NCI-H2227 (cell line): ENCODE measurements at regions not wholly inside any gene's neighbourhood (a gene's known extent, or its start where the extent isn't known, plus 50 kb on each side); places are given as distances from the start of the nearest gene placed in this dataset.
"Not testable (repeated sequence)": the region's sequence is repeated elsewhere in the genome, so short reads cannot be mapped to it uniquely, and the experiment has no call there.

ENCODE experiments used
- DNase-seq: peaks from one replicate; lab custom pipeline; 2025; ENCODE audit not compliant: unreplicated experiment; lab: John Stamatoyannopoulos, UW

GRCh38 chr16:75919664-75920063 lies 193.4 kb upstream of the CPHXL start:
- no peak for DNase-seq

GRCh38 chr16:75921281-75921680 lies 195.0 kb upstream of the CPHXL start:
- DNase-seq: no peak

GRCh38 chr16:75922250-75922649 lies 196.0 kb upstream of the CPHXL start:
- no peak for DNase-seq

- DNase-seq: no peak
These were observed 198.1 kb upstream of the CPHXL start for GRCh38 chr16:75924397-75924796.

- DNase-seq: no peak
These were observed 201.5 kb upstream of the CPHXL start for GRCh38 chr16:75927810-75928209.

GRCh38 chr16:75928295-75928694 lies 202.0 kb upstream of the CPHXL start:
- no peak for DNase-seq

GRCh38 chr16:75929046-75929445 lies 202.8 kb upstream of the CPHXL start:
- DNase-seq: no peak

- DNase-seq: no peak
These were observed 204.8 kb upstream of the CPHXL start for GRCh38 chr16:75931043-75931442.

- no peak for DNase-seq
These were observed 205.7 kb upstream of the CPHXL start for GRCh38 chr16:75931970-75932369.

GRCh38 chr16:75938818-75939217 lies 212.5 kb upstream of the CPHXL start:
- no peak for DNase-seq

- DNase-seq: no peak
These were observed 216.1 kb upstream of the CPHXL start for GRCh38 chr16:75942351-75942750.

GRCh38 chr16:75942936-75943335 lies 216.6 kb upstream of the CPHXL start:
- DNase-seq: no peak

- DNase-seq: no peak
These were observed 217.6 kb upstream of the CPHXL start for GRCh38 chr16:75943705-75944514.

GRCh38 chr16:75945916-75946457 lies 219.7 kb upstream of the CPHXL start:
- DNase-seq: no peak

- no peak for DNase-seq
These were observed 221.4 kb upstream of the CPHXL start for GRCh38 chr16:75947626-75948239.

- DNase-seq: no peak
These were observed 222.2 kb upstream of the CPHXL start for GRCh38 chr16:75948441-75948840.

GRCh38 chr16:75948886-75949285 lies 222.6 kb upstream of the CPHXL start:
- DNase-seq: no peak

- DNase-seq: no peak
These were observed 225.8 kb upstream of the CPHXL start for GRCh38 chr16:75952124-75952523.

- DNase-seq: peak; percentile 21
These were observed 231.6 kb upstream of the CPHXL start for GRCh38 chr16:75957870-75958269.

GRCh38 chr16:75965504-75966374 lies 239.4 kb upstream of the CPHXL start:
- no peak for DNase-seq

GRCh38 chr16:75969120-75969519 lies 242.8 kb upstream of the CPHXL start:
- not testable (repeated sequence) for DNase-seq
